NCI-H1105 (cell line): ENCODE measurements at regions not wholly inside any gene's neighbourhood (a gene's known extent, or its start where the extent isn't known, plus 50 kb on each side); places are given as distances from the start of the nearest gene placed in this dataset.
"Not testable (repeated sequence)": the region's sequence is repeated elsewhere in the genome, so short reads cannot be mapped to it uniquely, and the experiment has no call there.

ENCODE experiments used
- DNase-seq: peaks from one replicate; lab custom pipeline; 2025; lab: John Stamatoyannopoulos, UW

DNA sequence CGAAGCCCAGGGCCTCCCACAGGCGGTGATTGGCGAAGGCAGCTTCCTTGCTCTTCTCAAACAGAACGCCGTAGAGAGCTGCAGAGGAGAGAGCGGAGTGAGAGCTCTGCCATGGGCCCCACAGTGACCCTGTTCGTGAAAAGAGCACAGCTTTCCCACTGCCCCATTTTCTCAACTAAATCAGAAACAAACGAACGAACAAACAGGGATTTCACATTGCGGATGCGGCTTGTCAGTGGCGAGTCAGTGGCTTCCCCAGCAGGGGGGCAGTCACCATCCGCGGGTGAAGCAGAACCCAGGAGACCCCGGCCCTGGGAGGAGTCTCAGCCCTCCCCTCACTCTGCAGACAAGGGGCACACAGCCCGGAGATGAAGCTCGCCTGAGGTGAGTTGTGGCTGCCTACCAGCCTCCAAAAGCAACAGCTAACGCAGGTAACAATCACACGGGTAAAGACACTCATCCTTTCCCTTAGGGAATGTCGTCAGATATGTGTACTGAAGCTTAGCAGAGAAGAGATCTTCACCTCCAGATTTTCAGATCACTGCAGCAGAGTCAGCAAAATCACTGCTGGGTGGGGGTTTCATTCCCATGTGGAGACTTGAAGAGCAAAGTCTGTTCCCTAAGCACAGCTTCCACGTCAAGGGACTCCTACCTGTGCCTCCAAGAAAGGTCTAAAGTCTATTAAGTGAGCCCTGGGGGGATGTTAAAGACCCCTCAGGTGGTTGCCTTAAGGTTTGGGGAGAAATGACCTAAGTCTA is 51.2 kb upstream of the GPR31 start:
- DNase-seq: no peak

DNA sequence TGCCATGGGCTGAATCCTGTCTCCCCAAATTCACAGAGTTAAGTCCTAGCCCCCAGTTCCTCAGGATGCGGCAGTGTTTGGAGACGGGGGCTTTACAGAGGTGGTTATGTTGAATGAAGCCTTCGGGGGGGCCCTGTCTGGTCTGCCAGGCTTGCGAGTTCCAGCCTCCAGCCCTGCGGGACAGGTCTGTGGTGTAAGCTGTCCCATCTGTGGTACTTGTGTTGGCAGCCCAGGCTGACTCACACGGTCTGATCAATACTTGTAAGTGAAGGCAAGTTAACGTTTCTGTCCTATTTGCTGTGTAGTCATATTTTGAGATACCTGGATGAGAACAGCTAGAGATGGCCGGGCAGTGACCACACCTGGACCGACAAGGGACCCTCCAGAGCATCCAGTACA is 51.8 kb upstream of the GPR31 start:
- DNase-seq: no peak

DNA sequence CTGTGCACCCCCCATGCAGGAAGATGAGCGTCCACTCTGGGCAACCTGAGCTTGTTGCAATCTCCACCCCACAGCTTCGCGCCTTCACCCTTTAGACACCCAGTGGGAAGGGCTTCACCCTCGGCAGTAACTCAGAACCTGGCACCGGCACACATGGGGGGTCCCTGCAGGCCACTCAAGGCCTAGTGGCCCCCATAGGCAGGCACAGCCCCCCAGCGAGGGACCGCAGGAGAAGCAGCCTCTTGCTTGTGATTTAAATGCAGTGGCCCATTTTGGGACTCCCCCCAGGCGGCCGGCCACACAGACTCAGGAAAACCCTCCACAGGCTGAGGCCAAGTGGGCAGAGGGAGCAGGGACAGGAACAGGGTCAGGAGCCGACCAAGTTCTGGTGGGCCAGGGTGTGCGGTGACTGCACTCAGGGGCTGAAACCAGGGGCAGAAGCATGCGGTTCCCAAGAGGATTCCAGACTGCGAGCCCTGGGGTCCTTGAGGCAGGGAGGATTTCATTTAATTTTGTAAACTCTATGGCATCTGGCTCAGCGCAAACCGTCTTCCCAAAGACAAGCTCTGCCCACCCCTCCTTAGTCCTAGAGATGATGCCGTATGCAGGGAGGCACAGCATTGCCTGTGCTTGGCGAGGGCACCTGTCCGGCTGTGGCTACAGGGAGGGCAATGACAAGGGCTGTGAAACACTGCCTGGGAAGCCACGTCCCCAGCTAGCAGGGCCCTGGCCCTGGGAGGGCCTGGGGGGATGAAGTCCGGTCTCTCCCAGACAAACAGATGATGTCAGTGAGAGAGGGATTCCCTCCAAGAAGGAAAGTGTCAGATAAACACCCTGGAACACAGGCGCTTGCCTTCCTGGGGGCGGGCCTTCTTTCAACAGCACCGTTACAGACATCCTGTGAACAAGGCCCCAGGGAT is 52.9 kb upstream of the GPR31 start:
- DNase-seq: no peak

DNA sequence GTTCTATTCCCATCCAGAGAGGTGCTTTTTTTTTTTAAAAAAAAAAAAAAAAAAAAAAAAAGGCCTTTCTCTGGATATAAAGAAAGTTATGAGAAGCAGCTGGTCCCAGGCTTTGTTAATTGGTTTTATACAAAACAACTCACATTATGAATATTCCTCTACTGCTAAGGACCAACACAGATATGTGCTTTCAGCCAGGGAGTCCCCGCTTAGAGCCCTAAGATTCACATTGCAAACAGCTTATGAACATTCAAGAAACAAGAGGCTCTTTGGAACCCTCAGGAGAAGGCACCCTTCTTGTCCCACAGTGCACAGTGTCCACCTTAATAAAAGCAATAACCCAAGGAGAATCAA is 53.5 kb upstream of the GPR31 start:
- DNase-seq: no peak

DNA sequence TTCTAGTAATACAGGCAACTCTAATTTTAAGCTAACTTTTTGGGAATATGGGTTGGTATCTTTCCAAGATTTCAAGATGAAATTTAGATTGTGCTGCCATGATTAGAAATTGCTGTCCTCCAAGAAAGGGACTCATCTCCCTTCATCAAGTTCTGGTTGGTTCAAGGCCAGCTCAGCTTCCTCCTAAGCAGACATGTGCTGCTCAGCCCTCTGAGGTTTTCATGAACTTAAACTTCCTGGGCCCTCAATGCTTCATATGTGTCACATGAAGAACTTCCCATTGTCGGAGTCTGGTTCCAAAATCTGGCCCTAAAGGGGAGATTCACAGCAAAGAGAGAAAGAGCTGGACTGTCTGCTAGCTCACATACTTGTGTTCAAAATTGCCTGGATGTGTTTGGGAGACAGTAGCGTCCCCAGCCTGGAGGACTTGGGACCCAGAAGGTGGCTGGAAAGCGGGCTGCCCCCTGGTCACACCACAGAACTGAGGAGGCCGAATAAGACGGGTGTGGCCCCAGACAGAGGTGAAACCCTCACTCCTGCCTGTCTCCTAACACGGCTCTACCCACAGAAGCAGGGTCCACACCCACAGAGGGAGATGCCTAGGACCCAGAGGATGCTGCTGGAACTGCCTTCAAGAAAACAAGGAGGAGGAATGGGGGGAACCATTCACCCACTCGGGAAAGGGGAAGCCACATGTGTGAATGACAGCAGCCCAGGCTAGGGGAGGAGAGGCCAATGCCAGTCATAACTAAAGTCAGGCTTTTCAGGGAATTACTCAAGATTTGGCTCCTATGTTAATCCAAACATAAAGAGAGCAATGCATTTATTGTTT is 54.3 kb upstream of the GPR31 start:
- no peak for DNase-seq

DNA sequence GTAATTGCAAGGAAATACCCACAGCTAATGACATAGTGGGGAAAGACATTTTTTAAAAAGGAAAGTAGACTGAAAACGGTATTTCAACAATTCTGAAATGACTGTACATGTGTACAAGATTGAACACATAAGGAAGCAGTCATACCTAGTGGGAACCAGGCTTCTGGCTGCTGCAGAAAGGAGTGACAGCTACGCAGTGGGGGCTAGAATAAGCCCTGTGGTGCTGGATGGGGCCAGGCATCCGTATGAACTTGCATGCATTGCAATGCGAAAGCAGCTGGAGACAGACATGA is 54.9 kb upstream of the GPR31 start:
- no peak for DNase-seq

DNA sequence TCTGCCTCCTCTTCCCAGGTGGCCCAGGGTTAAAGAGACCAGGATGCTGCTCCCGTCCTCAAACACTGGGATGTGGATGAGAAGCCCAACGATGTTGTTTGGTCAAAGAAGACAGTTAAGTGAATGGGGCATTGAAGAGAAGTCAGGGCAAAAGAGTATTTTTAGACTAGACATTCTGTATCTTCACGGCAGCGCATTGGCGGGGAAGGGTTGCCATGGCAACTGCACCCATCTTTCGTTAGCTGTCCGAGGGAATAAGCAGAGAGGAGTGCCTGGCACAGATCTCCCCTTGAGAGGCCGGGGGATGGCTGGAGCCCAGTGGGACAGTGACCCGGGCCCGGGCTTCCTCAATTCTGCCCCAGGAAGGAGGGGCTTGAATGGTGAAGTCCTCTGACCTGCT is 56.4 kb upstream of the GPR31 start:
- DNase-seq: no peak

DNA sequence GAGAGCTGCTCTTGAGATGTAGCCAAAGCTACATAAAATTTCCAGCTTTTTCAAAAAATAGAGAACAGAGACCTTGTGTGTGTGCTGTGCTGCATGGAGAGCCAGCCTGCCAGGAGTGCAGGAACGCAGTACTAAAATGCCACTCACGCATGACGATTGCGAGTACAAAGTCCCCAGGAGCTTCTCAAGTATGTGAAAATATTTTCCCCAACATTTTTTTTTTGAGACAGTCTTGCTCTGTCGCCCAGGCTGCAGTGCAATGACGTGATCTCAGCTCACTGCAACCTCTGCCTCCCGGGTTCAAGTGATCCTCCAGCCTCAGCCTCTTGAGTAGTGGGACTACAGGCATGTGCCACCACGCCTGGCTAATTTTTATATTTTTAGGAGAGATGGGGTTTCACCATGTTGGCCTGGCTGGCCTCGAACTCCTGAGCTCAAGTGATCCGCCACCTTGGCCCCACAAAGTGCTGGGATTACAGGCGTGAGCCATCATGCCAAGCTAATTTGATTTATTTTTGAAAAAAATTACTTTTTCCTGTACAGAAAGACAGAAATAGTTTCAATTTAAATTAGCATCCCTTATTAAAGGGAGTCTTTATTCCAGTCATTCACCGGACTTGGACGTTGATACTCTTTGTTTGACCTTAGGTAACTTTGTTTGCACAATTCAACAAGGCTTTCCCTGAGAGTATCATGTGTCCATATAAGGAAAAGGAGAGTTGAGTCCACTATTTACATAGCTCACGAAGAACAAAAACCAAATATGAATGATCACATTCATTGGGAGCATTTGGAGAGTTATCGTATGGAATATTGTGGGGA is 57.9 kb upstream of the GPR31 start:
- DNase-seq: not testable (repeated sequence)

DNA sequence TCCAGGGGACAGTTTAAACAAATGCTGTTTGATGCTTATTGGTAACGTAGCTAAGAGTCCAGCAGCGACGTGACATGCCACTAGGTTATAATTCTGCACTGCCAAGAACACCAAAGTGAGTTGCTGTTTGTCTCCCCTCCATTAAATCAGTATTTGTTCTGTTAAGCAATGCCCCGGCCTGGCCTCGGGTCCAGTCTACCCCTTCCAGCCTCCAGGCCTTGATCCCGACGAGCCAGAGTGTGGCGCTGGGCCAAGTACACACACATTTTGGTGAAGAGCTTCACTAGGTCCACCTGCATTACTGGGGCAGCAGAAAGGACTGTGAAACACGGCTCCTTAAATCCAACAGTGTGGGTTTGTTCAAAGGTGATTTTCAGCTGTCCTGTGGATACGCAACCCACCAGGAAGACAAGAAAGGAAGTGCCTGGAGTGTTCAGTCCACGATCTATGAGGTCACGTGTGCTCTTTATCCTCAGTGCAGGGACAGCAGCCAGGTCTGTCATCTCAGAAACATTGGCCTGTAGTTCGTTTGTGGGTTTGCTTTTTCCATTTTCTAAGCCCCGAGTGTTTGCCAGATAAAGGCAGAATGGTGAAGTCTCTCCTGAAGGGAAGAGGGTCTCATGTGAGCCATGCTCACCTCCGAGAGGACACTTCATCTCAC is 58.7 kb upstream of the GPR31 start:
- not testable (repeated sequence) for DNase-seq

DNA sequence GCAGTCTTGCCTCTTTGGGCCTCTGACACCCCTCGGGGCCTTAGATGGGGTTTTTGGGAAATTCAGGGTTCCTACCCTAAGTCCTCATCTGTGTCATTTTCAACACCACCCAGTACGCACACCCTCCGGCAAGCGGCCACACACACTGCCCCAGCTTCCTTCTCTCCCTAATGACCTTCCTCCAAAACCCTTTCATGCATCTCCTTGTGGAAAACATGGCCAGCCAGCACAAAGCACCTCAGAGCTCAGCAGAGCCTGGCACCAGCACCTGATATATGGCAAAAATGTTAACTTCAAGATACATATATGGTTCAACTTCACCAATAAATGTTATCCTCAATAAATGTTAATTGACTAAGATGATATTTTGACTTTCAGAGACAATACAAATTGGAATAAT is 59.3 kb upstream of the GPR31 start:
- not testable (repeated sequence) for DNase-seq

DNA sequence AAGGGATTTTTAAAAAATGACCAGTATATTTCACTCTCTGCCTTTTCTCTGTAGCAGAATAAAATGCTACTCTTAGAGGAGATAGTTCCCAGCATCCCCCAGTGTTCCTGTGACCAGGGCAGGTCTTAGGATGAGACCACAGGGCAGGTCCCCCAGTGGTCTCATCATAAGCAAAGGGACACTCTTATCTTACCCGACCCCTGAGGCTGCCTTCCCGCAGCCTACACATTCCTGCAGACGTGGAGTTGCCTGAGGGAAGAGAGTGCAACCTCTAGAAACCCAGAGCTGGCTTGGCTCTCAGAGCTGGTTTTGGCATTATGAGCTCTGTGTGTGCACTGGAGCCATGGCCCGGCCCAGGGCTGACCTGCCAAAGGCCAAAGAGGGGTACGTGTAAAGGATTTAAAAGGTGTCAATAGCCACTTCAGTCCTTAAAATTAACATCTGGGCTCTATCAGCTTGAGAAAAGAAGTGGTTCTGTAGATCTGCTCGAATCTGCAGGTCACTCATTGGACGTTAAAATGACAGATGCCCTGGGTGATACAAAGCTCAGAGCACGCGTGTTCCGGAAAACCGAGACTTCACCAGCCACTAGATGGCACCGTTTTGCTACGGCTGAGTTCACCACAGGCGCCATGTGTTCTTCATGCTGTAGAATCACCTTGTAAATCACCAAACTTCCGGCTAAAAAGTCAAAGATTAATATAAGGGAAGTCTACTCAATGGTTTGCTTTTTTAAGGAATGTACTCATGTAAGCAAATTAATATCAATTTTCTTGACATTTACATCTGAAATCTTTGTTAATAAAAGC is 60.4 kb upstream of the GPR31 start:
- not testable (repeated sequence) for DNase-seq

DNA sequence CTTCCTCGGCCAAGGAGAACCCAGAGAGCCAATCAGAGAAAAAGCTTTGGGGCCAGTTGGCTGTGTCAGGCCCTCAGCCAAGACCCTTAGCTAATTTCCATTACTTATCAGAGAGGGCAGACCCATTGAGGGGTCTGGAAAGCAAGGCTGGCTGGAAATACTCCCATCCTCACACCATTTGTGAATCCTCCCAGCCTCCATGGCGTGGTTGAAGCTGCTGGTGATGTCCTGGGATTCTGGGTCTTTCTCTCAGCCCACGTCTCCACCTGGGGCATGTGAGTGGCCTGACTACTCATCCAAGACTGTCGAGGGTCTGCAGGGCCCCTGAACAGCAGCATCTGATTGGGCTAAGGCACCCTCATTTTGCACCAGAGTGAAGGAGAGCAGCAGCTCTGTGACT is 61.3 kb upstream of the GPR31 start:
- DNase-seq: not testable (repeated sequence)

DNA sequence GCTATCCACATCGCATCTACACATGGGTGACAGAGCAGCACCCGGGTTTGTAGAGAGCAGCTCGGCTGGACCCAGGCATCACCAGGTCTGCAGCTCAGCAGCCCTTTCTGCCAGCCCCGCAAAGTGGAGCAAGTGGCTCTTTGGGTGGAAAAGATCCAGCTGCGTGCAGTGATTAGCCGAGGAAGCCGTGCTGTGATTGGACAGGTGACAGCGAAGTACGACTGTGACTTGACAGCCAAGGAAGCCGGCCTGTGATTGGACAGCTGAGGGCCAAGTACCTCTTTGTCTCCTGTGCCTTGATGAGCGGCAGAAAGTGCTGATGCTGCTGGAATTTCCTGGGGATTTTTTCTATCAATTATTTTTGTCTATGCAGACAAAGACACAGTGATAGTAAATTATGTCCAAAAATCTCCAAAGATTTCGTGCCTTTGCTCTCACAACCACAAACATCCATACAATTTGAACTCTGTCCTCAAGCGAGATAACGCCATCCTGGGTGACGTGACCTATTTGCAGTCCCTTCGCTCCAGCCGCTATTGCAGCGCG is 62.3 kb upstream of the GPR31 start:
- no peak for DNase-seq

DNA sequence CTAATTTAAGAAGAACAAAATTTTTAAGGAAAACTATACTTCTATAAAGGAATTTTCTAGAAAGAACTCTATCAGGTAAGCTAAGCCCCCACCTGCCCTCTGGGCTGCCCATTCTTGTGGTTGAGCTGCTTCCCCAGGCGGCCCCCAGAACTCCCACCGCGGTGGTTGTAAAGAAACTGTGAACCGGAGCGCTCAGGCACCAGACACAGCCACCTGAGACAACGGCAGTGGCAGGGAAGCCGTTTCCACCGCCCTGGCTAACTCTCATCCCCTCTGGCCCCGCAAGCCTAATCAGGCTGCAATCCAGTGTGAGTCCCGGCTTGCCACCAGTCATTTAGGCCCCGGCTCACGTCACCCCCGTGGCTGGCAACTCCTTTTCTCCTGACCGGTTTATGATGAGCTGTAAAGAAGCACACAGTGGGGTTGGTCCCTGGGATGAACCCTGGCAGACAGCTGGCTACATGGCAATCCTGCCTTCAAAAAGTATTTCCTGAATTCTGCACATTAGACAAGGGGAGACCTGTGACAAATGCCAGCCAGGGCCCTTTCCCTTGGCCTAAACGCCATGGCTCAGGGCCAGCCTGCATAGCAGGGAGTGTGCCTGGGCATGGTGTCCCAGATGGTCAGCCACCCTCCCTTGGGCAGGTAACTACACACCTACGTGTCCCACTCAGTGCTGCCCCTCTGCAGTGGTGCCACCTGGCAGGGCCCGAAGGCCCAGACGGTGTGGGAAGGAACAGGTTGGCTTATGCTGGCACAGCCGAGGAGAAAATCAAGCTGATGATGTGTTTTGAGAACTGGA is 63.8 kb upstream of the GPR31 start:
- no peak for DNase-seq

DNA sequence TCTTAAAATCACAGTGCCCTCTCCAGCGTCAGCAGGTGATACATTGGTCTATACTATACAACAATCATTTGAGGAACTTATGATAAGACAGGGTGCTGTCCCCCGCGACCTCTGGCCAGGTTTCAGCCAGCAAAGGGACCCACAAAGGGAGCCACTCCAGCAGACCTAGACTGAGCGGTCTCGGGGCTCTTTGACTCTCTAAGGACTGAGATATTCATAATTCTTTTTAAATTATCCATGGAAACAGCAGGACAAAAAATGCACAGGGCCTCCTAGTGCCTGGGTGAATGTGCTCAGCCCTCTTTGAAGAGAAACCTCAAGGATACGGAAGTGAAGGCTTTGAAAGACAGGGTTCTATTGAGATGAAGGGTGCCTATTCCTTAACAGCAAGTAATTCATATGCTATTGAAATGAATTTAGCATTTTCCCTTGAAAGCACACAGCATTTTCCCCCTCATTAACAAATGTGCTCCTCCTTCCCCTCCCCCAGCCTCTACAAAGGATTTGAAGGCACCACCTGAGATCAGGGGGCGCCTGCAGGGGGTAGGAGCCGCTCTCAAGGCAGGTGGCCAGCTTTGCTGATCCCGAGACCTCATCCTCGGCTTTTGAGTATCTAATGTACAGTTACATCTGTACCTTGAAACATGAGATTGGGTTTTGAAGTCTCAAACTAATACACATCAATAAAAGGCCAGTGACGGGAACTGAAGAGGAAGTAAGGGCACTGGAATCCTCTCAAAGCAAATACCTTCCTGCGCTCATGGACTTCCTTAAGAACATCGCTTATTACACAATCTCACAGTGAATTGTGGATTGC is 65.3 kb upstream of the UNC93A start:
- not testable (repeated sequence) for DNase-seq

DNA sequence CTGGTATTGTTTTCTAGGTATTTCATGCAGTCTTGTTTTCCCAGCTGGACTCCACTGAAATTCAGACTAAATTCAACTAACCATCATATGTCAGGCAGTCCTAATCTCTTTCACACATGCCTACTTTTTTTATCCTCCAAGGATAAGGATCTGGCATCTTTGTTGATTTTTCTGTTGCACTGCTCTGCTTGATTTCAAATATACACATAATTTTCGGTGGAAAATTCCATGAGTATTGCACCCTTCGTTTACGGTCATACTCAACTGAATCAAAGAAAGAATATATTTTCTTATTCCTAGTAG is 64.8 kb upstream of the UNC93A start:
- DNase-seq: no peak

DNA sequence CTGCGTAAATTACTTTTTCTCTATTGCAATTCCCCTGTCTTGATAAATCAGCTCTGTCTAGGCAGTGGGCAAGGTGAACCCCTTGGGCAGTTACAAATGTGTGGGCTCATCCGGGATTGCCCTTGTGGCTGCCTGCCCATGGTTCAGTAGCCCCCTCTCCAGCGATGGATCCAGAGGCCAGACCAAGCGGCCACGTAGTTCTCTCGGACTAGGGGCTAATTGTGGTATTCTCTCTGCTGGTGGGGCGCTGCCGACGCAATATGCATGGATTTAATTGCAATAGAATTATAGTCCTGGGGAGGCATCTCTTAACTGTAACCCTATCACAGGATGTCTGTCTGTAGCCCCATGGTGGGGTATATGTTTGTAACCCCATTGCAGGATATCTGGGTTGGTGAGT is 64.3 kb upstream of the UNC93A start:
- no peak for DNase-seq

DNA sequence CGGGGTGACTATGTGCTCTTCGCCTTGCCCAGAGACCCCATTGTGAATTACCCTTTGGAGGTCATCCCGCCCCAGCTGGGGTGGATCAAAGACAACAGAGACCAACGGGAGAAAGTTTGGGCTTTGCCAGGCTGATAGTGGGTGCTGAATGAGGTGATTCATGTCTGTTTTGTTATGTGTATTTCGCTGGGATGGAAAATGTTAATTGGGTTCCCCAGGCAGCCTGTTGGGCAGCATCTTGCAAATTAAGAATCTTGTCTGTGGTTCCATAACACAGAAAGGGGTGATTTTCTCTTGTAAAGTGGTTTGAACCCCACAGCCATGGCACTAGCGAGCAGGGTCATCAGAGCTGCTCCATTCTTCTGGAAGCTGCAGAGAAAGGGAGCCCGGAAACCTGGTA is 63.1 kb upstream of the UNC93A start:
- no peak for DNase-seq

DNA sequence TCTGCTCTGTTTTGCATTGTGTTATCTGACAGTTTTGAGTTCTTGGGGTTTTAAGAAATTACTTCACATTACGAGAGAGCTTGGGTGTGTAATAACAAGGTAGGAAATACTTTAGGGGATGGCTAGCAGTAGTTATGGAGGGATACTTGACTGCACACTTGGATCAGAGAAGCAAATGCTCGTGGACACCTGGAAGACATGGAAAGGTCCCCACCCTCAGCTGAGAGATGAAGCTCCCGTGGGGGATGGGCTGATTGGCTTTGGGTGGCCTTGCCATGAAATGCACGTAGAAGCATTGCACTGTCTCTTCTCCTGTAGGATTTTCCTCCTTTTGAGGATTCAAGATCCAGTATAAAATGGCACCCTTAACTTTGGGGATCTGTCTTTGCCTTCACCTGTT is 61.5 kb upstream of the UNC93A start:
- no peak for DNase-seq
